H9 (cell line): ENCODE measurements at regions not wholly inside any gene's neighbourhood (a gene's known extent, or its start where the extent isn't known, plus 50 kb on each side); places are given as distances from the start of the nearest gene placed in this dataset.

ENCODE experiments used
- DNase-seq: peaks from one replicate; pipeline ENCODE4 v3.0.0-alpha.2; 2017
- H2AFZ ChIP-seq: one replicate; pipeline ENCODE4 v1.6.1; 2013; ENCODE audit warnings: mild to moderate bottlenecking, low read length, control low read depth, moderate library complexity
- H2AK5ac ChIP-seq: 2 replicates; pipeline ENCODE4 v1.6.1; 2013; ENCODE audit warnings: low read length, control low read depth, mixed read lengths; ENCODE audit not compliant: insufficient read length
- H2BK120ac ChIP-seq: one replicate; pipeline ENCODE4 v1.6.1; 2013; ENCODE audit warnings: low read depth, mild to moderate bottlenecking, low read length, control low read depth, inconsistent platforms; ENCODE audit not compliant: poor library complexity, severe bottlenecking
- H2BK12ac ChIP-seq: 2 replicates; pipeline ENCODE4 v1.6.1; 2013; ENCODE audit warnings: low read length, control low read depth, mixed read lengths, low read depth; ENCODE audit not compliant: insufficient read length
- H2BK15ac ChIP-seq: 2 replicates; pipeline ENCODE4 v1.6.1; 2013; ENCODE audit warnings: low read depth, low read length, control low read depth
- H2BK20ac ChIP-seq: one replicate; pipeline ENCODE4 v1.6.1; 2013; ENCODE audit warnings: low read depth, mild to moderate bottlenecking, low read length, control low read depth, inconsistent platforms; ENCODE audit not compliant: poor library complexity, severe bottlenecking
- H2BK5ac ChIP-seq: 2 replicates; pipeline ENCODE4 v1.6.1; 2013; ENCODE audit warnings: low read length, control low read depth, mixed read lengths; ENCODE audit not compliant: insufficient read length
- H3K14ac ChIP-seq: 2 replicates; pipeline ENCODE4 v1.6.1; 2013; ENCODE audit warnings: low read length, control low read depth; ENCODE audit not compliant: insufficient read depth
- H3K18ac ChIP-seq: 2 replicates; pipeline ENCODE4 v1.6.1; 2013; ENCODE audit warnings: low read depth, mild to moderate bottlenecking, mixed read lengths, low read length, control low read depth; ENCODE audit not compliant: insufficient read length
- H3K23ac ChIP-seq: 2 replicates; pipeline ENCODE4 v1.6.1; 2013; ENCODE audit warnings: low read length, control low read depth, mixed read lengths, low read depth; ENCODE audit not compliant: insufficient read length
- H3K23me2 ChIP-seq: 2 replicates; pipeline ENCODE4 v1.6.1; 2013; ENCODE audit warnings: low read depth, mild to moderate bottlenecking, mixed read lengths, low read length, control low read depth; ENCODE audit not compliant: insufficient read length, poor library complexity, severe bottlenecking
- H3K27ac ChIP-seq: 2 replicates; pipeline ENCODE4 v1.5.1; 2013; ENCODE audit warnings: low read length, control low read depth, mixed read lengths, low read depth; ENCODE audit not compliant: insufficient read length
- H3K27me3 ChIP-seq: 2 replicates; pipeline ENCODE4 v1.6.1; 2013; ENCODE audit warnings: low read length, control low read depth, inconsistent platforms; ENCODE audit not compliant: insufficient read depth
- H3K4ac ChIP-seq: 2 replicates; pipeline ENCODE4 v1.6.1; 2013; ENCODE audit warnings: low read depth, mild to moderate bottlenecking, control low read depth, inconsistent platforms, low read length, moderate library complexity
- H3K4me1 ChIP-seq: 2 replicates; pipeline ENCODE4 v1.6.1; 2013; ENCODE audit warnings: low read length, control low read depth, inconsistent platforms; ENCODE audit not compliant: insufficient read depth
- H3K4me2 ChIP-seq: 2 replicates; pipeline ENCODE4 v1.6.1; 2013; ENCODE audit warnings: low read length, control low read depth, mixed read lengths; ENCODE audit not compliant: insufficient read length, insufficient read depth
- H3K56ac ChIP-seq: 2 replicates; pipeline ENCODE4 v1.6.1; 2013; ENCODE audit warnings: low read depth, mild to moderate bottlenecking, mixed read lengths, low read length, control low read depth; ENCODE audit not compliant: insufficient read length
- H3K79me1 ChIP-seq: 2 replicates; pipeline ENCODE4 v1.6.1; 2013; ENCODE audit warnings: low read depth, mild to moderate bottlenecking, moderate library complexity, low read length, control low read depth, inconsistent platforms; ENCODE audit not compliant: insufficient read depth, poor library complexity, severe bottlenecking
- H3K79me2 ChIP-seq: 2 replicates; pipeline ENCODE4 v1.6.1; 2013; ENCODE audit warnings: low read length, control low read depth, inconsistent platforms; ENCODE audit not compliant: insufficient read depth
- H3K9ac ChIP-seq: 2 replicates; pipeline ENCODE4 v1.6.1; 2013; ENCODE audit warnings: low read length, control low read depth, mixed read lengths; ENCODE audit not compliant: insufficient read length; ENCODE audit errors: extremely low read depth
- H3K9me3 ChIP-seq: one replicate; pipeline ENCODE4 v1.6.1; 2013; ENCODE audit warnings: low read depth, low read length, inconsistent platforms; ENCODE audit not compliant: control insufficient read depth
- H3T11ph ChIP-seq: one replicate; pipeline ENCODE4 v1.6.1; 2013; ENCODE audit warnings: mild to moderate bottlenecking, low read length, control low read depth, inconsistent platforms
- H4K20me1 ChIP-seq: one replicate; pipeline ENCODE4 v1.6.1; 2013; ENCODE audit not compliant: control insufficient read depth, insufficient read length, insufficient read depth
- H4K5ac ChIP-seq: 2 replicates; pipeline ENCODE4 v1.6.1; 2013; ENCODE audit warnings: low read depth, mild to moderate bottlenecking, mixed read lengths, low read length, control low read depth; ENCODE audit not compliant: insufficient read length
- H4K8ac ChIP-seq: replicated peaks from 2 replicates; pipeline ENCODE4 v1.6.1; 2013; ENCODE audit warnings: low read length, control low read depth, mixed read lengths, low read depth; ENCODE audit not compliant: insufficient read length
- H4K91ac ChIP-seq: 2 replicates; pipeline ENCODE4 v1.6.1; 2013; ENCODE audit warnings: low read depth, mild to moderate bottlenecking, moderate library complexity, mixed read lengths, low read length, control low read depth; ENCODE audit not compliant: insufficient read length
- H3K27ac Mint-ChIP-seq, 3 experiments: 2 replicates in 2 of 3; 3 replicates in 1 of 3; pipeline ENCODE4 v1.8.0; 2020 to 2021; ENCODE audit warnings: mixed read lengths in 3 of 3, mild to moderate bottlenecking in 1 of 3, moderate library complexity in 1 of 3
- H3K27me3 Mint-ChIP-seq: 2 replicates; pipeline ENCODE4 v1.8.0; 2021; ENCODE audit warnings: low read depth, mild to moderate bottlenecking, moderate library complexity, mixed read lengths
- H3K36me3 Mint-ChIP-seq, 3 experiments: 2 replicates in 2 of 3; 3 replicates in 1 of 3; pipeline ENCODE4 v1.8.0; 2020 to 2021; ENCODE audit warnings: low read depth in 3 of 3, mixed read lengths in 3 of 3; ENCODE audit not compliant: insufficient read depth in 1 of 3
- H3K4me1 Mint-ChIP-seq, 2 experiments: 2 replicates each; pipeline ENCODE4 v1.8.0; 2020; ENCODE audit warnings: mixed read lengths in 2 of 2
- H3K4me3 Mint-ChIP-seq, 2 experiments: 2 replicates in 1 of 2; 3 replicates in 1 of 2; pipeline ENCODE4 v1.8.0; 2020 to 2021; ENCODE audit warnings: mild to moderate bottlenecking in 2 of 2, mixed read lengths in 2 of 2, moderate library complexity in 1 of 2
- H3K9me3 Mint-ChIP-seq, 2 experiments: 2 replicates in 1 of 2; 3 replicates in 1 of 2; pipeline ENCODE4 v1.8.0; 2020; ENCODE audit warnings: mild to moderate bottlenecking in 2 of 2, mixed read lengths in 2 of 2, moderate library complexity in 1 of 2
- WGBS: extraction: QIAGEN DNeasy Blood & Tissue Kit; methylation state at CpG from one replicate; pipeline ENCODE4 v1.1.7; 2013; ENCODE audit warnings: missing lambda C conversion rate, low lambda C conversion rate, mixed read lengths; ENCODE audit not compliant: insufficient read length; ENCODE audit errors: extremely low coverage; 5-methylcytosine and 5-hydroxymethylcytosine counted together
- TF ChIP-seq, protein P1 (sequence below): fragments of 200-600 bp; sonication (generic); conservative IDR thresholded peaks from 3 replicates; pipeline ENCODE4 v1.8.0; 2021; ENCODE audit warnings: antibody characterized with exemption, mild to moderate bottlenecking

DNA sequence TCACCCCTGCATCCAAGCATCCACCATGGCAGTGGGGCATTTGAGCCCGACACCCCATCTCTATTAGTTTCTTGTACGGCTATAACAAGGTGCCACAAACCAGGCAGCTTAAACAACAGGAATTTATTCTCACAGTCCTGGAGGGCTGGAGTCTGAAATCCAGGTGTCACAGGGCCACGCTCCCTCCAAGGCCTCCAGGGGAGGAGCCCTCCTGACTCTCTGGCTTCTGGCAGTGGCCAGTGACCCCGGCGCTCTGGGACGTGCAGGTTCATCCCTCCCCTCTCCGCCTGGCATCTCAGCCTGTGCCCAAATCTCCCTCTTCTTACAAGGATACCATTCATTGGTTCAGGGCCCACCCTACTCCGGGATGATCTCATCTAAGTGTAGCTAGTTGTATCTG, 394.5 kb upstream of the IRX1 start:
- H3K23ac ChIP-seq, result no peak overlapping the region
- H2BK12ac ChIP-seq, result no peak overlapping the region
- no peak overlapping the region for H3K4me2 ChIP-seq
- no peaks in the 10 kb centered on the region for H3K9me3 ChIP-seq
- Mint-ChIP-seq H3K4me3 (no peak overlapping the region), H3K9me3 (peaks cover 8 to 10% of the 10 kb centered on the region in 2 experiments), H3K27me3 (peaks cover 55% of the 10 kb centered on the region), H3K36me3 (peaks cover 0 to 21% (median 2%) of the 10 kb centered on the region in 3 experiments; a peak in 4 of 7 replicates), H3K4me1 (peaks cover 32 to 33% of the 10 kb centered on the region in 2 experiments), H3K27ac (no peak overlapping the region)
- no peak overlapping the region for H2BK5ac ChIP-seq
- no peak overlapping the region for H2BK20ac ChIP-seq
- no peak overlapping the region for H3T11ph ChIP-seq
- no peak overlapping the region for H2AFZ ChIP-seq
- WGBS, result no CpG with 5 or more reads among the region's 8 CpGs
- H3K4me1 ChIP-seq, result no peaks in the 10 kb centered on the region
- H3K9ac ChIP-seq, result no peak overlapping the region
- no peaks in the 10 kb centered on the region for H3K79me1 ChIP-seq
- no peak overlapping the region for H2AK5ac ChIP-seq
- no peak overlapping the region for H3K14ac ChIP-seq
- H4K20me1 ChIP-seq, result no peaks in the 10 kb centered on the region
- no peak overlapping the region for H4K5ac ChIP-seq
- H2BK15ac ChIP-seq, result no peak overlapping the region
- H2BK120ac ChIP-seq, result no peak overlapping the region
- H4K8ac ChIP-seq, result no peak overlapping the region
- no peak overlapping the region for H4K91ac ChIP-seq
- H3K27ac ChIP-seq, result no peak overlapping the region
- TF ChIP-seq, protein P1, sequence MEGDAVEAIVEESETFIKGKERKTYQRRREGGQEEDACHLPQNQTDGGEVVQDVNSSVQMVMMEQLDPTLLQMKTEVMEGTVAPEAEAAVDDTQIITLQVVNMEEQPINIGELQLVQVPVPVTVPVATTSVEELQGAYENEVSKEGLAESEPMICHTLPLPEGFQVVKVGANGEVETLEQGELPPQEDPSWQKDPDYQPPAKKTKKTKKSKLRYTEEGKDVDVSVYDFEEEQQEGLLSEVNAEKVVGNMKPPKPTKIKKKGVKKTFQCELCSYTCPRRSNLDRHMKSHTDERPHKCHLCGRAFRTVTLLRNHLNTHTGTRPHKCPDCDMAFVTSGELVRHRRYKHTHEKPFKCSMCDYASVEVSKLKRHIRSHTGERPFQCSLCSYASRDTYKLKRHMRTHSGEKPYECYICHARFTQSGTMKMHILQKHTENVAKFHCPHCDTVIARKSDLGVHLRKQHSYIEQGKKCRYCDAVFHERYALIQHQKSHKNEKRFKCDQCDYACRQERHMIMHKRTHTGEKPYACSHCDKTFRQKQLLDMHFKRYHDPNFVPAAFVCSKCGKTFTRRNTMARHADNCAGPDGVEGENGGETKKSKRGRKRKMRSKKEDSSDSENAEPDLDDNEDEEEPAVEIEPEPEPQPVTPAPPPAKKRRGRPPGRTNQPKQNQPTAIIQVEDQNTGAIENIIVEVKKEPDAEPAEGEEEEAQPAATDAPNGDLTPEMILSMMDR, result no peak
- H3K23me2 ChIP-seq, result peaks cover 9% of the 10 kb centered on the region
- H3K79me2 ChIP-seq, result no peaks in the 10 kb centered on the region
- H3K56ac ChIP-seq, result no peak overlapping the region
- H3K4ac ChIP-seq, result no peak overlapping the region
- no peaks in the 10 kb centered on the region; the same call in 1 of the 2 replicates for H3K27me3 ChIP-seq
- no peak overlapping the region for H3K18ac ChIP-seq
- no peak for DNase-seq
